Uterus (tissue), 2 donors: ENCODE measurements at regions not wholly inside any gene's neighbourhood (a gene's known extent, or its start where the extent isn't known, plus 50 kb on each side); places are given as distances from the start of the nearest gene placed in this dataset.

Source experiments
- POLR2A ChIP-seq, 2 donors: fragments of 450-650 bp; IDR thresholded peaks; one replicate each; pipeline ENCODE4 v1.6.1; 2016; ENCODE audit warnings: antibody characterized with exemption in 2 of 2, mild to moderate bottlenecking in 1 of 2, moderate library complexity in 1 of 2
- TF ChIP-seq, protein P1 (sequence below), 4 experiments: fragments of 200-600 bp in 2 of 4; fragments of 450-650 bp in 2 of 4; sonication (generic) in 2 of 4; IDR thresholded peaks; one replicate each; pipeline ENCODE4 v1.5.1; 2016 to 2019; ENCODE audit warnings: antibody characterized with exemption in 4 of 4, mild to moderate bottlenecking in 2 of 4, moderate library complexity in 1 of 4

DNA sequence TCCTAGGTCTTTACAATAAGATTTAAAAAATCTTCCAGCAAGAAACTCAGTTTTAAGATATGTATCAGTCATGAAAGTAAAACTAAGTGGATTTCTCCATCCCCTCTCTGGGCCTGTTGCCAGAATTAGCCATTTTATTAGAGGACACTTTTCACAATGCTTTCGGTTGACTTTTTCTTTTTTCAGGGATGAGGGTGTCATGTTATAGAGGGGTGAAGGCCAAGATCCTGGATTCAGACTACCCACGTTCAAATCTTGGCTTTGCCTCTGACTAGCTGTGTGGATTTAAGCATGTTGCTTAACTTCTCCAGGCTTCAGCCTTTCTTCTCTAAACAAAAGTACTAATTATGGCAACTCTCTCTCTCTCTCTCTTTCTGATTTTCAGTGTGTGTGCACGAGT is 111.7 kb upstream of the COX10 start:
- TF ChIP-seq, protein P1, sequence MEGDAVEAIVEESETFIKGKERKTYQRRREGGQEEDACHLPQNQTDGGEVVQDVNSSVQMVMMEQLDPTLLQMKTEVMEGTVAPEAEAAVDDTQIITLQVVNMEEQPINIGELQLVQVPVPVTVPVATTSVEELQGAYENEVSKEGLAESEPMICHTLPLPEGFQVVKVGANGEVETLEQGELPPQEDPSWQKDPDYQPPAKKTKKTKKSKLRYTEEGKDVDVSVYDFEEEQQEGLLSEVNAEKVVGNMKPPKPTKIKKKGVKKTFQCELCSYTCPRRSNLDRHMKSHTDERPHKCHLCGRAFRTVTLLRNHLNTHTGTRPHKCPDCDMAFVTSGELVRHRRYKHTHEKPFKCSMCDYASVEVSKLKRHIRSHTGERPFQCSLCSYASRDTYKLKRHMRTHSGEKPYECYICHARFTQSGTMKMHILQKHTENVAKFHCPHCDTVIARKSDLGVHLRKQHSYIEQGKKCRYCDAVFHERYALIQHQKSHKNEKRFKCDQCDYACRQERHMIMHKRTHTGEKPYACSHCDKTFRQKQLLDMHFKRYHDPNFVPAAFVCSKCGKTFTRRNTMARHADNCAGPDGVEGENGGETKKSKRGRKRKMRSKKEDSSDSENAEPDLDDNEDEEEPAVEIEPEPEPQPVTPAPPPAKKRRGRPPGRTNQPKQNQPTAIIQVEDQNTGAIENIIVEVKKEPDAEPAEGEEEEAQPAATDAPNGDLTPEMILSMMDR (IDR thresholded peaks at IDR 0.05) = no peak
- TF ChIP-seq POLR2A (IDR thresholded peaks at IDR 0.05) = no peak
